NCI-H69 (cell line): ENCODE measurements at regions not wholly inside any gene's neighbourhood (a gene's known extent, or its start where the extent isn't known, plus 50 kb on each side); places are given as distances from the start of the nearest gene placed in this dataset.

Source experiments
- DNase-seq: peaks from one replicate; lab custom pipeline; 2025; lab: John Stamatoyannopoulos, UW

GRCh38 chr7:12127455-12127854 is 83.6 kb upstream of the TMEM106B start:
- no peak for DNase-seq

- DNase-seq = no peak
Measured at GRCh38 chr7:12130609-12131008, 80.5 kb upstream of the TMEM106B start.

- no peak for DNase-seq
Measured at GRCh38 chr7:12131122-12131521, 80.0 kb upstream of the TMEM106B start.

GRCh38 chr7:12133865-12134264 is 77.2 kb upstream of the TMEM106B start:
- no peak for DNase-seq

GRCh38 chr7:12136523-12136922 is 74.6 kb upstream of the TMEM106B start:
- no peak for DNase-seq

GRCh38 chr7:12137283-12137682 is 73.8 kb upstream of the TMEM106B start:
- no peak for DNase-seq

GRCh38 chr7:12138421-12138820 is 72.7 kb upstream of the TMEM106B start:
- no peak for DNase-seq

GRCh38 chr7:12139416-12139815 is 71.7 kb upstream of the TMEM106B start:
- DNase-seq = no peak

GRCh38 chr7:12146813-12147212 is 64.3 kb upstream of the TMEM106B start:
- DNase-seq = no peak

- no peak for DNase-seq
Measured at GRCh38 chr7:12152196-12152918, 58.7 kb upstream of the TMEM106B start.

GRCh38 chr7:12154119-12154518 is 57.0 kb upstream of the TMEM106B start:
- DNase-seq = peak; percentile 50

GRCh38 chr7:12157517-12157916 is 53.6 kb upstream of the TMEM106B start:
- DNase-seq = no peak

GRCh38 chr7:12158334-12159060 is 52.6 kb upstream of the TMEM106B start:
- no peak for DNase-seq

GRCh38 chr7:12161146-12161545 is 49.9 kb upstream of the TMEM106B start:
- DNase-seq = no peak
